Right lobe of liver (tissue), 4 donors: ENCODE measurements at regions not wholly inside any gene's neighbourhood (a gene's known extent, or its start where the extent isn't known, plus 50 kb on each side); places are given as distances from the start of the nearest gene placed in this dataset.

Experiments used
- POLR2A ChIP-seq: fragments of 450-650 bp; IDR thresholded peaks from one replicate; pipeline ENCODE4 v1.6.1; 2017; ENCODE audit warnings: antibody characterized with exemption, mild to moderate bottlenecking
- TF ChIP-seq, protein P1 (sequence below), 4 donors: fragments of 200-600 bp in 3 of 4; fragments of 450-650 bp in 1 of 4; IDR thresholded peaks; one replicate each; pipeline versions ENCODE4 v1.5.1 to v1.8.0; 2016 to 2022; ENCODE audit warnings: antibody characterized with exemption in 4 of 4, mild to moderate bottlenecking in 2 of 4
- donor health status: DM: no; HTN: no; CAD: no.
- donor health status: DM: no; HTN: no; CAD: no.
- donor health status: DM: no; HTN: yes; CAD: no.

GRCh38 chr12:131639270-131639940 lies 71.5 kb upstream of the SFSWAP start:
- TF ChIP-seq, protein P1, sequence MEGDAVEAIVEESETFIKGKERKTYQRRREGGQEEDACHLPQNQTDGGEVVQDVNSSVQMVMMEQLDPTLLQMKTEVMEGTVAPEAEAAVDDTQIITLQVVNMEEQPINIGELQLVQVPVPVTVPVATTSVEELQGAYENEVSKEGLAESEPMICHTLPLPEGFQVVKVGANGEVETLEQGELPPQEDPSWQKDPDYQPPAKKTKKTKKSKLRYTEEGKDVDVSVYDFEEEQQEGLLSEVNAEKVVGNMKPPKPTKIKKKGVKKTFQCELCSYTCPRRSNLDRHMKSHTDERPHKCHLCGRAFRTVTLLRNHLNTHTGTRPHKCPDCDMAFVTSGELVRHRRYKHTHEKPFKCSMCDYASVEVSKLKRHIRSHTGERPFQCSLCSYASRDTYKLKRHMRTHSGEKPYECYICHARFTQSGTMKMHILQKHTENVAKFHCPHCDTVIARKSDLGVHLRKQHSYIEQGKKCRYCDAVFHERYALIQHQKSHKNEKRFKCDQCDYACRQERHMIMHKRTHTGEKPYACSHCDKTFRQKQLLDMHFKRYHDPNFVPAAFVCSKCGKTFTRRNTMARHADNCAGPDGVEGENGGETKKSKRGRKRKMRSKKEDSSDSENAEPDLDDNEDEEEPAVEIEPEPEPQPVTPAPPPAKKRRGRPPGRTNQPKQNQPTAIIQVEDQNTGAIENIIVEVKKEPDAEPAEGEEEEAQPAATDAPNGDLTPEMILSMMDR (IDR thresholded peaks at IDR 0.05), result no peak
- no peak for TF ChIP-seq POLR2A
